DOHH2 (cell line): ENCODE measurements at regions not wholly inside any gene's neighbourhood (a gene's known extent, or its start where the extent isn't known, plus 50 kb on each side); places are given as distances from the start of the nearest gene placed in this dataset.

Source experiments
- CTCF ChIP-seq: fragments of 200-600 bp; sonication (generic); IDR thresholded peaks from one replicate; pipeline ENCODE4 v1.5.1; 2014; ENCODE audit warnings: antibody characterized with exemption, mild to moderate bottlenecking, low read depth, low read length; ENCODE audit not compliant: poor library complexity, severe bottlenecking
- EZH2phosphoT487 ChIP-seq: fragments of 200-600 bp; sonication (generic); IDR thresholded peaks from 2 replicates; pipeline ENCODE4 v1.6.1; 2017; ENCODE audit warnings: borderline replicate concordance, mild to moderate bottlenecking, antibody characterized with exemption, low read length, moderate library complexity, mixed read lengths

- TF ChIP-seq CTCF: no peak
- TF ChIP-seq EZH2phosphoT487: no peak
Observed at GRCh38 chr2:16016282-16016681, 75.9 kb downstream of the MYCN start.
